Ovary (tissue), 7 donors: ENCODE measurements at regions not wholly inside any gene's neighbourhood (a gene's known extent, or its start where the extent isn't known, plus 50 kb on each side); places are given as distances from the start of the nearest gene placed in this dataset.

Experiments used
- DNase-seq, 5 donors: peaks; one replicate each; pipeline ENCODE4 v3.0.0-alpha.2; 2019 to 2020
- H3K27ac ChIP-seq, 2 donors: fragments of 200-600 bp; one replicate each; pipeline versions ENCODE4 v1.5.1 to v1.8.0; 2019 to 2022
- H3K27me3 ChIP-seq: fragments of 200-600 bp; one replicate; pipeline ENCODE4 v1.8.0; 2022
- H3K36me3 ChIP-seq: fragments of 200-600 bp; sonication (generic); one replicate; pipeline ENCODE4 v1.5.1; 2019
- H3K4me1 ChIP-seq: one replicate; pipeline ENCODE4 v1.8.1; 2013; ENCODE audit warnings: mild to moderate bottlenecking, moderate library complexity; ENCODE audit not compliant: insufficient read depth
- H3K4me3 ChIP-seq: fragments of 200-600 bp; sonication (generic); one replicate; pipeline ENCODE4 v1.5.1; 2017
- H3K9me3 ChIP-seq, 2 donors: fragments of 200-600 bp in 1 of 2; sonication (generic) in 1 of 2; one replicate each; pipeline versions ENCODE4 v1.5.1 to v1.8.1; 2013 to 2019; ENCODE audit warnings: mild to moderate bottlenecking in 1 of 2, moderate library complexity in 1 of 2
- CTCF ChIP-seq, 3 donors: fragments of 450-650 bp in 2 of 3; fragments of 200-600 bp in 1 of 3; IDR thresholded peaks; one replicate each; pipeline versions ENCODE4 v1.5.1 to v1.8.0; 2016 to 2022; ENCODE audit warnings: antibody characterized with exemption in 3 of 3, mild to moderate bottlenecking in 1 of 3
- EP300 ChIP-seq: sonication (generic); formaldehyde crosslinking; IDR thresholded peaks from one replicate; pipeline ENCODE4 v1.6.1; 2017; ENCODE audit warnings: antibody characterized with exemption
- POLR2A ChIP-seq: fragments of 450-650 bp; IDR thresholded peaks from one replicate; pipeline ENCODE4 v1.6.1; 2017; ENCODE audit warnings: antibody characterized with exemption, mild to moderate bottlenecking, moderate library complexity
- WGBS, 3 donors: extraction: QIAGEN DNeasy Blood & Tissue Kit in 1 of 3; methylation state at CpG; one replicate each; pipeline versions ENCODE4 v1.1.5 to v1.1.7; 2013 to 2017; 5-methylcytosine and 5-hydroxymethylcytosine counted together
- intact Hi-C, 4 donors: fragments of 100-400 bp; cut with DNase I; formaldehyde crosslinking; loops; one replicate each; pipeline versions ENCODE4 v1.11.0 to v1.15.1; 2022 to 2023
- donor health status: DM: no; HTN: no; CAD: no; lungs with moderate emphysema.
- donor health status: DM: no; HTN: no; CAD: no.
- donor health status: Bipolar disorder and iron deficiency.
- donor health status: DM: no; HTN: no; CAD: no.
- donor health status: DM: yes; HTN: yes; CAD: no.

GRCh38 chr7:121798896-121799295 lies 74.1 kb upstream of the PTPRZ1 start:
- Histone ChIP-seq H3K27me3 (no peaks in the 10 kb centered on the region), H3K4me1 (no peaks in the 10 kb centered on the region), H3K9me3 (no peaks in the 10 kb centered on the region), H3K36me3 (no peaks in the 10 kb centered on the region), H3K4me3 (no peak overlapping the region), H3K27ac (no peak overlapping the region)
- intact Hi-C loops = no loop called here
- DNase-seq = no peak
- WGBS, 3 donors = 61 to 84% (median 78%) methylated on average over 1 of the region's 1 CpG
- TF ChIP-seq POLR2A (no peak), CTCF (IDR thresholded peaks at IDR 0.05) (no peak), EP300 (no peak)

DNA sequence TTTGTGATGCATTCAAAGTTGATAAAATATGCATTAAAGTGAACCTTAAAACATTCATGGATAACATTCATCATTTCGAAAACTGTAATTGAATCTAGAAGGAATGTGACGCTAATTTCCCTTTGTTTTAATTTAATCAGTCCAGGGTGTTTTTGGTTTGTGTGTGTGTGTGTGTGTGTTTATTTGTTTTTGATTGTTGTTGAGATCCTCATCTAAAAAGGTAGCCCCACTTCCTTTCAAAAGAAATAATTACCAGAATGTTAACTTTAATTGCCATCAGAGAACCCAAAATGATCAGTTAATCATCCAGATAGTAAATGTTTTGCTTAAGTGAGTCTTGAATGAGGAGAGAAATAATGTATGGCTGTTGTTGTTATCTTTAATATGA lies 74.5 kb upstream of the PTPRZ1 start:
- 91 to 93% (median 91%) methylated on average over 2 of the region's 2 CpGs for WGBS, 3 donors
- Histone ChIP-seq H3K9me3 (no peaks in the 10 kb centered on the region), H3K36me3 (no peaks in the 10 kb centered on the region), H3K4me1 (no peaks in the 10 kb centered on the region), H3K4me3 (no peak overlapping the region), H3K27me3 (no peaks in the 10 kb centered on the region), H3K27ac (no peak overlapping the region)
- no peak for DNase-seq
- TF ChIP-seq POLR2A (no peak), EP300 (no peak), CTCF (IDR thresholded peaks at IDR 0.05) (no peak)
- intact Hi-C loops = no loop called here

DNA sequence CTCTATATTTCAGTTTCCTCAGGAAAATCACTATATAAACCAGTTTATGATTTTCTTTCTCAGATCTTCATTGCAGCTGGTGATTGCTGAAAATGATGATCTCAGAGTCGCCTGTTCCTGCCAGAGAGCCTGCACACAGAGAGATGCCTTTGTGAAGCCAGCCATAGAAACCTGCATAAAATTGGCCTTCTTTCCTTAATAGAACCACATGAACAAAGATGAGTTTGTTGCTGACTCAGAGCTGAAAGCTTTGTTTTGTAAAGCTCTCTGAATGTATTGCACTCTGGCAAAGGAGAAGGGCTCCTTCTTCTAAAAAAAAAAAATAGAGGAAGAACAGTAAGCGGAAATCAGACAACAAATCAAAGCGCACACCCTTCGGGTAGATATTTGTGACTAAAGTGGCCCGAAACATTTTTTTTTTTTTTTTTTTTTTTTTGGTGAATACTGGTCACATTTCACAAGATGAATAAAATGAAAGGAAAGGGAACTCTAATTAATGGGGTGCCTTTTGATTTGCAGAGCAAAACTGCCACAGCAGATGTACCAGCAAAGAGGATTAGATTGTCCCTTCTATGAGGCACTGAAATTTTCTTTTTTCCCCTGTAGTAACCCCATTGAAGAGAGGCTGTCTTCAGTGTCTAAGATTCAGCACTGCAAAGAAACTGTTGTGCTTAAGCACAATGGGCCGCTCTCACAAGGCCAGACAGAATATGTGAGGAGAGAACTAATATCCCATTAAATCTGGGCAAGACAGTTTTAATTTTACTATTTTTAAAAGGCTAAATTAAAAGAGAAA lies 75.1 kb upstream of the PTPRZ1 start:
- H3K27me3 ChIP-seq = no peaks in the 10 kb centered on the region
- H3K4me3 ChIP-seq = no peak overlapping the region
- DNase-seq = no peak
- H3K27ac ChIP-seq = no peak overlapping the region
- WGBS, 3 donors = 78 to 80% (median 80%) methylated on average over 6 of the region's 6 CpGs
- no peaks in the 10 kb centered on the region for H3K4me1 ChIP-seq
- H3K36me3 ChIP-seq = no peaks in the 10 kb centered on the region
- intact Hi-C loops = no loop called here
- TF ChIP-seq EP300 (no peak), CTCF (IDR thresholded peaks at IDR 0.05) (no peak), POLR2A (no peak)
- H3K9me3 ChIP-seq = no peaks in the 10 kb centered on the region

DNA sequence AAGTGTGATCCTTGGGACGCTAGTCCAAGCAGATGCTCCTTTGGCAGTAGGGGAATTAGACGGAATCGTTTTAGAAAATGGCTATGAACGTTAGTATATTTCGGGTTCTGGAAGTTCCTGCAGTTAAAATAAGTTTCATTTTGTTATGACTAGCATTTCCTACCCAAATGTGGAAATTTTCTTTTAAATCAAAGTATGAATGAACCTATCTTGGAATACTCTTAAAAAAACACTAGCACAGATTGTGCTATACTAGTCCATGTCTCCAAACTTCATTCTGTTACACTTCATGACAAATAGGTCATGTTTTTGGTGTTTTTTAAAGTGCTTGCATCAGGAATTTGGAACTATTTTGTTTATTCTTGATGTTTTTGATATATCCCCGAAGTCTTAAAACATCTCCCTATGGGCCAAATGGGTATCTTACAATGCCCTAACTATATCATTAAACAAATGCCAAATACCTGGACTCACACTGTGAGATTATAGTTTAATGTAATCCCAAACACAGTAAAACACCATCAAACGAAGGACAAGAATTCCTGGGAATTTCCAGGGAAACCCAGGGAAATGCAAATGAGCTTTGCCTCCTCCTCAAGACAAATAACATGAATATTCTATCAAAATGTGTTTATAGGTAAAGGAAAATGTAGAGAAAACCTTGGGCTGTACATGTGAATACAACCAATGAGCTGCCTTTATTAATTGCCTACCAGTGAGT lies 75.9 kb upstream of the PTPRZ1 start:
- no peak for DNase-seq
- H3K9me3 ChIP-seq = no peaks in the 10 kb centered on the region
- no peak overlapping the region for H3K4me3 ChIP-seq
- TF ChIP-seq EP300 (no peak), POLR2A (no peak), CTCF (IDR thresholded peaks at IDR 0.05) (no peak)
- 57 to 68% (median 61%) methylated on average over 7 of the region's 7 CpGs for WGBS, 3 donors
- H3K4me1 ChIP-seq = no peaks in the 10 kb centered on the region
- intact Hi-C loops = no loop called here
- H3K27ac ChIP-seq = no peak overlapping the region
- H3K36me3 ChIP-seq = no peaks in the 10 kb centered on the region
- no peaks in the 10 kb centered on the region for H3K27me3 ChIP-seq
